ENCODE measurements at regions not wholly inside any gene's neighbourhood (a gene's known extent, or its start where the extent isn't known, plus 50 kb on each side); places are given as distances from the start of the nearest gene placed in this dataset.

GRCh38 chr2:145066856-145067548 is 547.1 kb upstream of the ZEB2 start (continued):
- TF ChIP-seq BCL11B (tag by site-specific recombination; IDR thresholded peaks at IDR 0.05; ENCODE audit: low read depth): no peak
- TF ChIP-seq ZNF2 (tag by site-specific recombination; IDR thresholded peaks at IDR 0.05): no peak
- no peak for TF ChIP-seq ZNF398 (tag by site-specific recombination; IDR thresholded peaks at IDR 0.05)
- no peak for TF ChIP-seq ZNF48 (tag by site-specific recombination; IDR thresholded peaks at IDR 0.05)
- TF ChIP-seq ZNF571 (tag by site-specific recombination; IDR thresholded peaks at IDR 0.05): no peak
- no peak for TF ChIP-seq ZBTB7A (tag by site-specific recombination; IDR thresholded peaks at IDR 0.05; ENCODE audit: low read depth)
- no peak for TF ChIP-seq ZNF37A (tag by site-specific recombination; IDR thresholded peaks at IDR 0.05)
- no peak for TF ChIP-seq SP7 (tag by site-specific recombination; IDR thresholded peaks at IDR 0.05)
- no peak for TF ChIP-seq PRDM4 (tag by site-specific recombination; IDR thresholded peaks at IDR 0.05)
- no peak for TF ChIP-seq OVOL3 (tag by site-specific recombination; IDR thresholded peaks at IDR 0.05)
- TF ChIP-seq ZNF391 (tag by site-specific recombination; IDR thresholded peaks at IDR 0.05; ENCODE audit: borderline replicate concordance, low read depth): no peak
- TF ChIP-seq ZNF707 (tag by site-specific recombination; IDR thresholded peaks at IDR 0.05): no peak
- no peak for TF ChIP-seq PRDM10 (tag by site-specific recombination; IDR thresholded peaks at IDR 0.05)

GRCh38 chr2:145066151-145066661 is 546.3 kb upstream of the ZEB2 start:
- H3K36me3 ChIP-seq (ENCODE audit: control insufficient read depth in 2 of 2, insufficient read depth in 1 of 2, low read length in 2 of 2): no peaks in the 10 kb centered on the region
- TF ChIP-seq ZNF341 (tag by site-specific recombination; IDR thresholded peaks at IDR 0.05; ENCODE audit: low read depth) (no peak), ZNF501 (tag by site-specific recombination; IDR thresholded peaks at IDR 0.05) (no peak), ZNF692 (tag by site-specific recombination; IDR thresholded peaks at IDR 0.05) (no peak), ZNF132 (tag by site-specific recombination; IDR thresholded peaks at IDR 0.05; ENCODE audit: borderline replicate concordance) (no peak), ZNF514 (tag by site-specific recombination; IDR thresholded peaks at IDR 0.05) (no peak)
- no peak overlapping the region for H3K27ac ChIP-seq (ENCODE audit: extremely low read depth, low read depth, low read length)

More at GRCh38 chr2:145066151-145066661, 546.3 kb upstream of the ZEB2 start:
- Histone ChIP-seq H3K9me3 (ENCODE audit: control insufficient read depth, insufficient read depth, low read depth, low read length) (no peaks in the 10 kb centered on the region), H3K4me3 (ENCODE audit: low read depth, low read length) (no peak overlapping the region), H3K4me1 (ENCODE audit: control insufficient read depth, insufficient read depth, low read length) (no peaks in the 10 kb centered on the region)
- ChIA-PET CTCF (interaction anchor here (0.6 kb wide), 1 partner anchor 14 kb away, joined by 5 read pairs; no protein-coding TSS in a partner anchor), POLR2A (no interaction called here)

Data from HEK293 (cell line).